ENCODE measurements at regions not wholly inside any gene's neighbourhood (a gene's known extent, or its start where the extent isn't known, plus 50 kb on each side); places are given as distances from the start of the nearest gene placed in this dataset.

DNA sequence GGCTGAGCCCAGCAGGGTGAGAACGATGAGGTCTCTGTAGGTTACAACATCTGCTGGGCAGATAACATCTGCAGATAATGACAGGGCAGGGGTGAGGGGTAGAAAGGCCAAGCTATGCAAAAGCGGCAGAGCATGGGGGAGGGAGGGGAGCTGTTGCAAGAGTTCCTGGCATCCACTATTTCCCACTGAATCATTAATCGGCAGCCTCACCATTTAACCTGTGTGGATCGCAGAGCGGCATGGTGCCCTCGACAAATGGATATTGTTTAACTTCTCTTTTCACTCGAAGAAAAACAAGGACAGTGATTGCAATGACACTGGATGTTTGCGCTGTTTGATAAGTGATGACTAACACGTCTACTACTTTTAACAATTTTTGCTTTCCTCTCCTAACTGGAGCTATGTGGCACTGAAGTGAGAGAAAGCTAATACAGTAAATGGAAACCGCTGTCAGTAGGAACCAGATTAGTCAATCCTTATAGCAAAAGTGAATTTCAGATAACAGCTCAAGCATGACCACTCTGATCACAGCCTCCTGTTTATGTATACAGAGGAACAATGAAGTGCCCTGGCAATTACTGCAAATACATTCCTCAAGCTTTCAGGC lies 381.5 kb downstream of the TFAP2A start:
- no CpG with 5 or more reads among the region's 10 CpGs for WGBS (ENCODE audit: extremely low coverage, insufficient read length, low lambda C conversion rate)
- no peak overlapping the region for H3K4me3 Mint-ChIP-seq
- H3K27me3 ChIP-seq (ENCODE audit: insufficient read depth, low read length) = no peaks in the 10 kb centered on the region
- no peak overlapping the region for H3K23ac ChIP-seq (ENCODE audit: insufficient read length, low read depth, low read length)
- H3K4me2 ChIP-seq (ENCODE audit: insufficient read depth, insufficient read length, low read length) = no peak overlapping the region
- H3K4me1 Mint-ChIP-seq = peaks cover 5 to 9% of the 10 kb centered on the region in 2 experiments; a peak in 3 of 4 replicates
- no peaks in the 10 kb centered on the region for H3K23me2 ChIP-seq (ENCODE audit: insufficient read length, low read depth, low read length, poor library complexity, severe bottlenecking)
- H3K4ac ChIP-seq (ENCODE audit: low read depth, low read length) = no peak overlapping the region
- H3K9me3 Mint-ChIP-seq = no peaks in the 10 kb centered on the region
- H3K9me3 ChIP-seq (ENCODE audit: control insufficient read depth, low read depth, low read length) = no peaks in the 10 kb centered on the region
- H3K36me3 Mint-ChIP-seq (ENCODE audit: insufficient read depth in 1 of 3, low read depth in 3 of 3) = no peaks in the 10 kb centered on the region
- H2BK20ac ChIP-seq (ENCODE audit: low read depth, low read length, poor library complexity, severe bottlenecking) = no peak overlapping the region
- no peak overlapping the region for H2BK5ac ChIP-seq (ENCODE audit: insufficient read length, low read length)
- H3K79me1 ChIP-seq (ENCODE audit: insufficient read depth, low read depth, low read length, poor library complexity, severe bottlenecking) = no peaks in the 10 kb centered on the region
- no peak overlapping the region for H3T11ph ChIP-seq (ENCODE audit: low read length)
- no peak overlapping the region for H3K56ac ChIP-seq (ENCODE audit: insufficient read length, low read depth, low read length)
- no peak overlapping the region for H4K5ac ChIP-seq (ENCODE audit: insufficient read length, low read depth, low read length)
- H3K14ac ChIP-seq (ENCODE audit: insufficient read depth, low read length) = no peak overlapping the region
- H2AFZ ChIP-seq (ENCODE audit: low read length) = no peak overlapping the region
- no peaks in the 10 kb centered on the region for H4K20me1 ChIP-seq (ENCODE audit: control insufficient read depth, insufficient read depth, insufficient read length)
- H3K9ac ChIP-seq (ENCODE audit: extremely low read depth, insufficient read length, low read length) = no peak overlapping the region
- no peak overlapping the region for H3K18ac ChIP-seq (ENCODE audit: insufficient read length, low read depth, low read length)
- H2AK5ac ChIP-seq (ENCODE audit: insufficient read length, low read length) = no peak overlapping the region
- H3K27ac Mint-ChIP-seq = no peak overlapping the region
- no peak for DNase-seq
- H4K91ac ChIP-seq (ENCODE audit: insufficient read length, low read depth, low read length) = no peak overlapping the region
- H4K8ac ChIP-seq (replicated peaks; ENCODE audit: insufficient read length, low read depth, low read length) = no peak overlapping the region
- H2BK12ac ChIP-seq (ENCODE audit: insufficient read length, low read depth, low read length) = no peak overlapping the region
- H3K4me1 ChIP-seq (ENCODE audit: insufficient read depth, low read length) = no peaks in the 10 kb centered on the region
- H3K27ac ChIP-seq (ENCODE audit: insufficient read length, low read depth, low read length) = no peak overlapping the region
- H3K79me2 ChIP-seq (ENCODE audit: insufficient read depth, low read length) = no peaks in the 10 kb centered on the region
- TF ChIP-seq, protein P1, sequence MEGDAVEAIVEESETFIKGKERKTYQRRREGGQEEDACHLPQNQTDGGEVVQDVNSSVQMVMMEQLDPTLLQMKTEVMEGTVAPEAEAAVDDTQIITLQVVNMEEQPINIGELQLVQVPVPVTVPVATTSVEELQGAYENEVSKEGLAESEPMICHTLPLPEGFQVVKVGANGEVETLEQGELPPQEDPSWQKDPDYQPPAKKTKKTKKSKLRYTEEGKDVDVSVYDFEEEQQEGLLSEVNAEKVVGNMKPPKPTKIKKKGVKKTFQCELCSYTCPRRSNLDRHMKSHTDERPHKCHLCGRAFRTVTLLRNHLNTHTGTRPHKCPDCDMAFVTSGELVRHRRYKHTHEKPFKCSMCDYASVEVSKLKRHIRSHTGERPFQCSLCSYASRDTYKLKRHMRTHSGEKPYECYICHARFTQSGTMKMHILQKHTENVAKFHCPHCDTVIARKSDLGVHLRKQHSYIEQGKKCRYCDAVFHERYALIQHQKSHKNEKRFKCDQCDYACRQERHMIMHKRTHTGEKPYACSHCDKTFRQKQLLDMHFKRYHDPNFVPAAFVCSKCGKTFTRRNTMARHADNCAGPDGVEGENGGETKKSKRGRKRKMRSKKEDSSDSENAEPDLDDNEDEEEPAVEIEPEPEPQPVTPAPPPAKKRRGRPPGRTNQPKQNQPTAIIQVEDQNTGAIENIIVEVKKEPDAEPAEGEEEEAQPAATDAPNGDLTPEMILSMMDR (conservative IDR thresholded peaks at IDR 0.05) = no peak
- H2BK120ac ChIP-seq (ENCODE audit: low read depth, low read length, poor library complexity, severe bottlenecking) = no peak overlapping the region
- H3K27me3 Mint-ChIP-seq (ENCODE audit: low read depth) = peaks cover 39% of the 10 kb centered on the region
- H2BK15ac ChIP-seq (ENCODE audit: low read depth, low read length) = no peak overlapping the region

Data from H9 (cell line).